GM21717 (cell line): ENCODE measurements at regions not wholly inside any gene's neighbourhood (a gene's known extent, or its start where the extent isn't known, plus 50 kb on each side); places are given as distances from the start of the nearest gene placed in this dataset.

Source experiments
- ATAC-seq: cut with Tn5 transposase; IDR thresholded peaks from one replicate; pipeline ENCODE4 v1.9.1; 2021; ENCODE audit warnings: mild to moderate bottlenecking, moderate library complexity; ENCODE audit not compliant: unreplicated experiment

- ATAC-seq, result no peak
These were observed 84.7 kb upstream of the PKDCC start for GRCh38 chr2:41962922-41963622.

GRCh38 chr2:41963661-41964525 lies 83.9 kb upstream of the PKDCC start:
- no peak for ATAC-seq

GRCh38 chr2:41965173-41965908 lies 82.5 kb upstream of the PKDCC start:
- no peak for ATAC-seq

DNA sequence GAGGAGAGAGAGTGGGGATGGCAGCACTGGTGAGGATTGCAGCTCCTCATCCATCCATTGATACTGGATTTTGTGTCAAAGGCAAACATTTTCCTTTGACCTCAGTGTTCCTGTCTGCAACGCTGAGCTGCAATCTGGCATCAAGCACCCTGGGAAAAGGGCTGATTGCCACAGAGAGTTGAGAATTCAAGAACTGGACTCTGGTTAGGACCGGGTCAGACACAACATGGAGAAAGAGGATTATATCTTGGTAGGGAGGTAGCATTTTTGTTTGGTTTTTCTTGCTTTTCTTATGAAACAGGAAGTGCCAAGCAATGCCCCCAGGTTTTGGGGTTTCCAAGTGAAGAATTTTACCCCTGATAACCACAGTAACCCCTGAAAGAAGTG lies 81.9 kb upstream of the PKDCC start:
- ATAC-seq, result no peak

- ATAC-seq, result no peak
These were observed 81.4 kb upstream of the PKDCC start for GRCh38 chr2:41966431-41966893.

DNA sequence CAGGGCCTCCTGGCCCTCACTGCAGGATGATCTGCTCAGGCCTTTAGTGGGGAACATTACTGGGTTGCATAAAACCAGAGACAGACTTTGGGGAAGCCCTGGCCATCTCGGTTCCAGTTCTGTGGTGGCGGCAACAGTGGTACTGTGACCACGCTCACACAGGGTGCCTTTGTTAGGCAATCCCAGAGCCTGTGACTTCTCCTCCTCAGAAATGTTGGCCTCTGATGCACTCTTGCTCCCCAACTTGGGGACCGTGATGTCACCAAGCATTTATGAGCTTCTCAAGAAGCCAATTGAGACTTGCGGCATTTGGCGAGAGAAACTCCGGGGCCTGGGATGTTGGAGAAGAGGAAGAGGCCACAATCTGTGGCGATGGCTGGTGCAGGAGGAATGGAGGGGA lies 80.9 kb upstream of the PKDCC start:
- no peak for ATAC-seq

- ATAC-seq, result no peak
These were observed 80.2 kb upstream of the PKDCC start for GRCh38 chr2:41967476-41968181.

GRCh38 chr2:41968182-41968578 lies 79.6 kb upstream of the PKDCC start:
- ATAC-seq, result no peak

GRCh38 chr2:41970988-41971660 lies 76.7 kb upstream of the PKDCC start:
- no peak for ATAC-seq

- ATAC-seq, result no peak
These were observed 75.6 kb upstream of the PKDCC start for GRCh38 chr2:41972179-41972578.

- no peak for ATAC-seq
These were observed 75.0 kb upstream of the PKDCC start for GRCh38 chr2:41972819-41973218.

DNA sequence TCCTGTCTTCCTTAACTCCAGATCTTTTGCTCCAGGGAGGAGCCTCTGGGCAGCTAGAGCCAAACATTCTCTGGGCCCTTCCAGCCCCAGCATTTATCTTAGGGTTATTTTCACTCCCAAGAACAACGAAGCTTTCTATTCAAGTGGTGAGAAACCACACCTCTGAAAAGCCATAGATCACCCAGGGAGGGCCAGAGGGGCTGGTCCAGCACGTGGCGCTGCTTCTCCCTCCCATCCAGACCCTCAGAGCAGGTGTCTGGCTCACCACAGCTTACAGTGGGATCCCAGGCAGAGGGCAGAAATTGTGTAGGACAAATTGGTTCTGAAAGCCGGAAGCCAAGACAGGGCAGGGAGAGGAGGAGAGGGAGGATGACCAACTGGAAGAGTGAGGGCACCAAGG lies 74.0 kb upstream of the PKDCC start:
- no peak for ATAC-seq

- no peak for ATAC-seq
These were observed 66.4 kb upstream of the PKDCC start for GRCh38 chr2:41981417-41981816.

GRCh38 chr2:41985573-41986095 lies 62.2 kb upstream of the PKDCC start:
- ATAC-seq, result no peak

GRCh38 chr2:41989501-41990180 lies 58.2 kb upstream of the PKDCC start:
- no peak for ATAC-seq

DNA sequence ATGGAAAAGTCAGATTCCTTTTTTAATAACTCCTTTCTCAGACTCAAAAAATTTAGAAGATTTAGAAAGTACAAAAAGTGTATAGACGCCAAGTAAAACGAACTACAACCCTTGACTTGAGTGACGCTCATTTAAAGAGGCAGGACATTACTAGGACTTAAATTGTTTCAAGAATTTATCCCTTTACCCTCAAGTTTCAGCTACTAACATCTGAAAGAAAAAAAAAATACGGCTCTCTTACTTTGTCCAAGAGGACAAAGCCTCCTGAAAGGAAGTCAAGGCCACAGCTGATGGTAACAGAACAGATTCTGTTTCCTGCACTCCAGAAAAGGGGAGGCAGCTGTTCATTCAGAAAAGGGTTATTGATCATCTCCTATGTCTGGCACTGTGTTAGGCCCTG lies 57.6 kb upstream of the PKDCC start:
- no peak for ATAC-seq

- ATAC-seq, result no peak
These were observed 57.1 kb upstream of the PKDCC start for GRCh38 chr2:41990688-41991087.

DNA sequence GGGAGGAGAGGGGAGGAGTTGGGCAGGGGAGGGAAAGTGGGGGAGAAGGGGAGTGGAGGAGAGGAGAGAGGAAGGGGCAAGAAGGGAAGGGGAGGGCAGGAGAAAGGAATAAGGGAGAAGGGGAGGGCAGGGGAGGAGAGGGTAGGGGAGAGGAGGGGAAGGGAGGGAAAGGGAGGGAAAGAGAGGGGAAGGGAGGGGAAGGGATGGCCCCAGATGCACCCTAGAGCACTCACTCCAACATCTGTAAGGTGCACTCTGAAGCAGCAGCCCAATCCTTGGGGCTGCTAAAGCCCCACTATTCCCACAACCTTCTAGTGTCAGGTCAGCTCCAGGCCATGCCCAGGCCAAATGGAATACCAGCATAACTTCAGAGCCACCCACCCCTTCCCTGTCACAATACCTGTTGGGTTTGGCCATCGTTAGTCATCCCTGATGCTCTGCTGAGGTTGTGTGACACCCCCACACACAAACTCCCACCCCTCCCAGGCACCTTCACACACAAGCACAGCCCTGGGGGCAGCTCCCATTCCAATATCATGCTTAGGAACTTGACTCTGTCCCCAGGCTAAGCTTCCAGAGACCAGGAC lies 55.7 kb upstream of the PKDCC start:
- no peak for ATAC-seq
